ENCODE measurements at regions not wholly inside any gene's neighbourhood (a gene's known extent, or its start where the extent isn't known, plus 50 kb on each side); places are given as distances from the start of the nearest gene placed in this dataset.

DNA sequence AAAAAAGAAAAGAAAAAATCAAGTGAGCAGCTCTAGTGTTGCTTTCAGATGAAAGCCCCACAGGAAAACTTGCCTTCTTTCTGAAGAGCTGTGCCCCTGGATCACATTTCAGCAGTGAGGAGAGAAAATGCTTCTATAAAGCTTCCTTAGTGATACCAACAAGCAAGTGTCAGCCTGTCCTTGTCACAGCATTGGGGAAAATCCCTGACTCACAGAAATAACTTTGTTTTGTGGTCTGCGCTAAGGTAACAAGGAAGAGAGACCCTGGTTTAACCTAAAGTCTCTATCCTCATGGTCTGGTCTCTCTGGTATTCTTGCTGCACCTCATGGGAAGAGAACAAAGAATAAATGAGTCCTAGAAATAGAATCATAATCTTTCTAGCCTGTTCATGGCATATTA is 885.2 kb upstream of the SORCS1 start:
- Histone ChIP-seq H3K4me3 (ENCODE audit: low read depth, low read length) (no peak overlapping the region), H3K27ac (ENCODE audit: extremely low read depth, low read depth, low read length) (no peak overlapping the region), H3K4me1 (ENCODE audit: control insufficient read depth, insufficient read depth, low read length) (no peaks in the 10 kb centered on the region), H3K9me3 (ENCODE audit: control insufficient read depth, insufficient read depth, low read depth, low read length) (no peaks in the 10 kb centered on the region), H3K36me3 (ENCODE audit: control insufficient read depth in 2 of 2, insufficient read depth in 1 of 2, low read length in 2 of 2) (no peaks in the 10 kb centered on the region)
- ChIA-PET POLR2A (no interaction called here), CTCF (no interaction called here)
- no peak for TF ChIP-seq WT1 (tag by site-specific recombination; IDR thresholded peaks at IDR 0.05)
- no peak for TF ChIP-seq MYNN (tag by site-specific recombination; IDR thresholded peaks at IDR 0.05; ENCODE audit: borderline replicate concordance)
- TF ChIP-seq PRDM4 (tag by site-specific recombination; IDR thresholded peaks at IDR 0.05): no peak
- TF ChIP-seq ELK4 (IDR thresholded peaks at IDR 0.05; ENCODE audit: borderline replicate concordance, low read depth, low read length): no peak
- no peak for TF ChIP-seq KLF1 (tag by site-specific recombination; IDR thresholded peaks at IDR 0.05)
- TF ChIP-seq ZNF561 (tag by site-specific recombination; IDR thresholded peaks at IDR 0.05; ENCODE audit: borderline replicate concordance): no peak
- TF ChIP-seq, protein P1, sequence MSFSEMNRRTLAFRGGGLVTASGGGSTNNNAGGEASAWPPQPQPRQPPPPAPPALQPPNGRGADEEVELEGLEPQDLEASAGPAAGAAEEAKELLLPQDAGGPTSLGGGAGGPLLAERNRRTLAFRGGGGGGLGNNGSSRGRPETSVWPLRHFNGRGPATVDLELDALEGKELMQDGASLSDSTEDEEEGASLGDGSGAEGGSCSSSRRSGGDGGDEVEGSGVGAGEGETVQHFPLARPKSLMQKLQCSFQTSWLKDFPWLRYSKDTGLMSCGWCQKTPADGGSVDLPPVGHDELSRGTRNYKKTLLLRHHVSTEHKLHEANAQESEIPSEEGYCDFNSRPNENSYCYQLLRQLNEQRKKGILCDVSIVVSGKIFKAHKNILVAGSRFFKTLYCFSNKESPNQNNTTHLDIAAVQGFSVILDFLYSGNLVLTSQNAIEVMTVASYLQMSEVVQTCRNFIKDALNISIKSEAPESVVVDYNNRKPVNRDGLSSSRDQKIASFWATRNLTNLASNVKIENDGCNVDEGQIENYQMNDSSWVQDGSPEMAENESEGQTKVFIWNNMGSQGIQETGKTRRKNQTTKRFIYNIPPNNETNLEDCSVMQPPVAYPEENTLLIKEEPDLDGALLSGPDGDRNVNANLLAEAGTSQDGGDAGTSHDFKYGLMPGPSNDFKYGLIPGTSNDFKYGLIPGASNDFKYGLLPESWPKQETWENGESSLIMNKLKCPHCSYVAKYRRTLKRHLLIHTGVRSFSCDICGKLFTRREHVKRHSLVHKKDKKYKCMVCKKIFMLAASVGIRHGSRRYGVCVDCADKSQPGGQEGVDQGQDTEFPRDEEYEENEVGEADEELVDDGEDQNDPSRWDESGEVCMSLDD (tag by site-specific recombination; IDR thresholded peaks at IDR 0.05): no peak
- TF ChIP-seq ZNF600 (tag by site-specific recombination; IDR thresholded peaks at IDR 0.05): no peak
- no peak for TF ChIP-seq ZNF596 (tag by site-specific recombination; IDR thresholded peaks at IDR 0.05)
- TF ChIP-seq ZNF341 (tag by site-specific recombination; IDR thresholded peaks at IDR 0.05; ENCODE audit: low read depth): no peak
- no peak for TF ChIP-seq TRIM28 (IDR thresholded peaks at IDR 0.05; ENCODE audit: borderline replicate concordance, low read length)
- no peak for TF ChIP-seq YY2 (tag by site-specific recombination; IDR thresholded peaks at IDR 0.05)
- TF ChIP-seq ZNF146 (tag by site-specific recombination; IDR thresholded peaks at IDR 0.05): no peak
- TF ChIP-seq, protein P2, sequence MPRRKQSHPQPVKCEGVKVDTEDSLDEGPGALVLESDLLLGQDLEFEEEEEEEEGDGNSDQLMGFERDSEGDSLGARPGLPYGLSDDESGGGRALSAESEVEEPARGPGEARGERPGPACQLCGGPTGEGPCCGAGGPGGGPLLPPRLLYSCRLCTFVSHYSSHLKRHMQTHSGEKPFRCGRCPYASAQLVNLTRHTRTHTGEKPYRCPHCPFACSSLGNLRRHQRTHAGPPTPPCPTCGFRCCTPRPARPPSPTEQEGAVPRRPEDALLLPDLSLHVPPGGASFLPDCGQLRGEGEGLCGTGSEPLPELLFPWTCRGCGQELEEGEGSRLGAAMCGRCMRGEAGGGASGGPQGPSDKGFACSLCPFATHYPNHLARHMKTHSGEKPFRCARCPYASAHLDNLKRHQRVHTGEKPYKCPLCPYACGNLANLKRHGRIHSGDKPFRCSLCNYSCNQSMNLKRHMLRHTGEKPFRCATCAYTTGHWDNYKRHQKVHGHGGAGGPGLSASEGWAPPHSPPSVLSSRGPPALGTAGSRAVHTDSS (tag by site-specific recombination; IDR thresholded peaks at IDR 0.05): no peak
- no peak for TF ChIP-seq ZNF433 (tag by site-specific recombination; IDR thresholded peaks at IDR 0.05; ENCODE audit: low read depth)
- no peak for TF ChIP-seq ZNF549 (tag by site-specific recombination; IDR thresholded peaks at IDR 0.05)
- TF ChIP-seq IKZF3 (tag by site-specific recombination; IDR thresholded peaks at IDR 0.05): no peak
- no peak for TF ChIP-seq ZNF248 (tag by site-specific recombination; IDR thresholded peaks at IDR 0.05)
- no peak for TF ChIP-seq GLIS2 (tag by site-specific recombination; IDR thresholded peaks at IDR 0.05)

- Histone ChIP-seq H3K36me3 (ENCODE audit: control insufficient read depth in 2 of 2, insufficient read depth in 1 of 2, low read length in 2 of 2) (no peaks in the 10 kb centered on the region), H3K27ac (ENCODE audit: extremely low read depth, low read depth, low read length) (no peak overlapping the region), H3K9me3 (ENCODE audit: control insufficient read depth, insufficient read depth, low read depth, low read length) (no peaks in the 10 kb centered on the region), H3K4me1 (ENCODE audit: control insufficient read depth, insufficient read depth, low read length) (no peaks in the 10 kb centered on the region), H3K4me3 (ENCODE audit: low read depth, low read length) (no peak overlapping the region)
- ChIA-PET CTCF (no interaction called here), POLR2A (no interaction called here)
- TF ChIP-seq ZNF140 (tag by site-specific recombination; IDR thresholded peaks at IDR 0.05) (no peak), ZNF23 (tag by site-specific recombination; IDR thresholded peaks at IDR 0.05; ENCODE audit: borderline replicate concordance) (no peak), ZFP69B (tag by site-specific recombination; IDR thresholded peaks at IDR 0.05) (no peak), ZBTB48 (tag by site-specific recombination; IDR thresholded peaks at IDR 0.05) (no peak)
- TF ChIP-seq, protein P3, sequence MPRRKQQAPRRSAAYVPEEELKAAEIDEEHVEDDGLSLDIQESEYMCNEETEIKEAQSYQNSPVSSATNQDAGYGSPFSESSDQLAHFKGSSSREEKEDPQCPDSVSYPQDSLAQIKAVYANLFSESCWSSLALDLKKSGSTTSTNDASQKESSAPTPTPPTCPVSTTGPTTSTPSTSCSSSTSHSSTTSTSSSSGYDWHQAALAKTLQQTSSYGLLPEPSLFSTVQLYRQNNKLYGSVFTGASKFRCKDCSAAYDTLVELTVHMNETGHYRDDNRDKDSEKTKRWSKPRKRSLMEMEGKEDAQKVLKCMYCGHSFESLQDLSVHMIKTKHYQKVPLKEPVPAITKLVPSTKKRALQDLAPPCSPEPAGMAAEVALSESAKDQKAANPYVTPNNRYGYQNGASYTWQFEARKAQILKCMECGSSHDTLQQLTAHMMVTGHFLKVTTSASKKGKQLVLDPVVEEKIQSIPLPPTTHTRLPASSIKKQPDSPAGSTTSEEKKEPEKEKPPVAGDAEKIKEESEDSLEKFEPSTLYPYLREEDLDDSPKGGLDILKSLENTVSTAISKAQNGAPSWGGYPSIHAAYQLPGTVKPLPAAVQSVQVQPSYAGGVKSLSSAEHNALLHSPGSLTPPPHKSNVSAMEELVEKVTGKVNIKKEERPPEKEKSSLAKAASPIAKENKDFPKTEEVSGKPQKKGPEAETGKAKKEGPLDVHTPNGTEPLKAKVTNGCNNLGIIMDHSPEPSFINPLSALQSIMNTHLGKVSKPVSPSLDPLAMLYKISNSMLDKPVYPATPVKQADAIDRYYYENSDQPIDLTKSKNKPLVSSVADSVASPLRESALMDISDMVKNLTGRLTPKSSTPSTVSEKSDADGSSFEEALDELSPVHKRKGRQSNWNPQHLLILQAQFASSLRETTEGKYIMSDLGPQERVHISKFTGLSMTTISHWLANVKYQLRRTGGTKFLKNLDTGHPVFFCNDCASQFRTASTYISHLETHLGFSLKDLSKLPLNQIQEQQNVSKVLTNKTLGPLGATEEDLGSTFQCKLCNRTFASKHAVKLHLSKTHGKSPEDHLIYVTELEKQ (tag by site-specific recombination; IDR thresholded peaks at IDR 0.05; ENCODE audit: borderline replicate concordance): no peak
These were observed 884.4 kb upstream of the SORCS1 start for GRCh38 chr10:108048898-108049297.
